GM19239 (cell line): ENCODE measurements at regions not wholly inside any gene's neighbourhood (a gene's known extent, or its start where the extent isn't known, plus 50 kb on each side); places are given as distances from the start of the nearest gene placed in this dataset.
"Not testable (repeated sequence)": the region's sequence is repeated elsewhere in the genome, so short reads cannot be mapped to it uniquely, and the experiment has no call there.

Experiments
- DNase-seq: peaks from one replicate; pipeline ENCODE4 v3.0.0; 2011; ENCODE audit warnings: low spot score; ENCODE audit not compliant: insufficient read length
- FAIRE-seq: peaks from 2 replicates; lab custom pipeline; 2011; peaks lifted over from hg19 to GRCh38; lab: Jason Lieb, UNC

DNA sequence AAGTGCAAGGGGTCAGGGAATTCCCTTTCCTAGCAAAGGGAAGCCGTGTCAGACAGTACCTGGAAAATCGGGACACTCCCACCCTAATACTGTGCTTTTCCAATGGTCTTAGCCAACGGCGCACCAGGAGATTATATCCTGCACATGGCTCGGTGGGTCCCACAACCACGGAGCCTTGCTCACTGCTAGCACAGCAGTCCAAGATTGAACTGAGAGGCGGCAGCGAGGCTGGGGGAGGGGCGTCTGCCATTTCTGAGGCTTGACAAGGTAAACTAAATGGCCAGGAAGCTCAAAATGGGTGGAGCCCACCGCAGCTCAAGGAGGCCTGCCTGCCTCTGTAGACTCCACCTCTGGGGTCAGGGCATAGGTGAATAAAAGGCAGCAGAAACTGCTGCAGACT, 76.5 kb upstream of the LINC00632 start:
- not testable (repeated sequence) for FAIRE-seq, DNase-seq

DNA sequence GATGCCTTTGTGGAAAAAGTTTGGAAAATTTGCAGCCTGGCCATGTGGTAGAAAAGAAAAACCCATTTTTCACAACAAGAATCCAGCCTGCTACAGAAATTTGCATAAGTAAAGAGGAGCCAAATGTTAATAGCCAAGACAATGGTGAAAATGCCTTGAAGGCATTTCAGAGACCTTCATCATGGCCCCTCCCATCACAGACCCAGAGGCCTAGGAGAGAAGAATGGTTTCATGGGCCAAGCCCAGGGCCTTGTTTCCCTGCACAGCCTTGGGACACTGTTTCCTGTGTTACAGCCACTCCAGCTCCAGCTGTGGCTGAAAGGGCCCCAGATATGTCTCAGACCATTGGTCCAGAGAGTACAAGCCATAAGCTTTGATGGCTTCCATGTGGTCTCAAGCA, 101.4 kb upstream of the LINC00632 start:
- FAIRE-seq (no peak), DNase-seq (no peak)

DNA sequence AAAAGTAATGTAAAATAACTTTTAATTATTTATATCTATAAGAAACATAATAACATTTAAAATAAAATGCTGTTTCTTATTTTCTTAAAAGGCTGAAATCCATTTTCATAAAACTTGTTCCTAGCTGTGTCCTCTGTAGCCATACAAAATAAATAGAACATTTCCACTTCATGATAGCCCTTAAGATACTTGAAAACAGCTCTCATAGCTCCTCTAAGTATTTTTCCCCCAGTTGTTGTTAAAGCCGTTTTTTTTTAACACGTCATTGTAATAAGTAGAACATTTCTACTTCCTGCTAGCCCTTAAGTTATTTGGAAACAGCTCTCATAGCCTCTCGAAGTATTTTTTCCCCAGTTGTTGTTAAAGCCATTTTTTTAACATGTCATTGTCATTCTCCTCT, 97.3 kb upstream of the SOX3 start:
- FAIRE-seq (no peak), DNase-seq (no peak)

DNA sequence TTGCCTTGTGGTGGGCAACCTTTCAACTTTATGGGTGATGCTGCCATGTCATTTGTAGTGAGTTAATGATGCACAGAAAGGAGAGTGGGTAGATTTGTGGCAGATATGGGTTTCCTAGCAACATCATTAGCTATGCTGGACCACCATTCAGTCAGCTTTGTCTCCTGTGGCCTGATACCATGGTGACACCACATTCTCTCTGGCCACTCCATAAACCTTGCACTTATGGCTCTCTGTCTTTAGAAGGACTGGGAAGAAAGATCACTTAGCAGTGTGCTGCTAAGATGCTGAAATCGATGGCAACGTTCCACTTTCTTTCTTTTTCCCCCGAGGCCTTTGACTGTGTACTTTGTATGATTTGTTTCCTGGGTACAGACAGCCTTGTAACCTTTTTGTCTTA, 95.0 kb upstream of the SOX3 start:
- DNase-seq, result no peak
- FAIRE-seq, result no peak

DNA sequence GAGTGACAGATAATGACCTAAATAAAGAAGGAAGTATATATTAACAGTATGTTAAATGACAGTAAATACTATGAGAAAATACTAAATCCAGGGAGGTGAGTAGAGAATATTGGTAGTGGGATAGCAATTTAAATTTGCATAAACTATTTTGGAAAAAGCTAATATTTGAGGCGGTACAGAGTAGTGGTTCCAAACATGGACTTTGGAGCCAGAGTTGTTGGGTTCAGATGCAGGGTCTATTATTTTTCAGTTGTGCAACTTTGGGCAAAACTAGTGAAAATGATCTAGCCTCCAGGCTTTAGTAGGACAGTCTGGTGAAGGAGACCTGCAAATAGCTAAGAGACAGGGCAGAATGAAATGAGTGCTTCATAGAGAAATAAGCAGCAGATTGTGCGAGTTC, 84.8 kb upstream of the SOX3 start:
- FAIRE-seq (no peak), DNase-seq (no peak)

DNA sequence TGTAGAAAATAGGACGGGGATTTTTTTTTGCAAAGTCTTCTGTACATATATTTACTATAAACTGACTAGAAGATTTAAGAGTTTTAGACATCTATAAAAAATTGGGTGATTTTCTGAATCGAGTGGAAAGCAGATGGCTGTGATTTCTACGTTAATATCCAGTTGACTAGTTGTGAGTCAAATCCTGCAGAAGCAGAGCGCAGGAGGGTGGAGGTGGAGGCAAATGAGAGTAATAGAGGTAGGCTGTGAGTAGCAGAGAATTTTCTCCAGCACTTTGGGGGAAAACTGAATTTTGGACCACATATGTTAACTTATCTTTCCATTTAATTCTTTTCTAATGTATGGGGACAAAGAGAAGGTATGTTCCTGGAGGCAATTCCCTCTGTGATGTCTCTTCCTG, 82.1 kb upstream of the SOX3 start:
- DNase-seq (no peak), FAIRE-seq (no peak)

DNA sequence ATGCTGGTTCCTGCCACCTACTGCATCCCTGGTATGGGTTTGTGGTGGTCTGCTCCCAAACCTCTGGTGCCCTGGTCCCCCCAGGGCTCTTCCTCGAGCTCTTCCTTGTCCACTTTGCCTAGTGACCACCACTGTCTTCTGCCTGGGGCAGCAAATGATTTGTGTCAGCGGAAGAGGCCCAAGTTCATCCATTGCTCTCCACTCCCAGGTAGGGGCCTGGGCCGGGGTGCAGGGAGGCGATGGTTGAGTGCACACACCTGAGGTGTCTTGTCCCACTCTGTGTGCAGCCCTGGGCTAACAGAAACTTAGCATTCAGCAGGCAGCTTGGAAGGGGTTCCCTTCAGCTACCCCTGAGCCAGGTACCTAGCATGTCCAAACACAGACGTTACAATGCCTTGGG, 75.6 kb upstream of the SOX3 start:
- no peak for FAIRE-seq

DNA sequence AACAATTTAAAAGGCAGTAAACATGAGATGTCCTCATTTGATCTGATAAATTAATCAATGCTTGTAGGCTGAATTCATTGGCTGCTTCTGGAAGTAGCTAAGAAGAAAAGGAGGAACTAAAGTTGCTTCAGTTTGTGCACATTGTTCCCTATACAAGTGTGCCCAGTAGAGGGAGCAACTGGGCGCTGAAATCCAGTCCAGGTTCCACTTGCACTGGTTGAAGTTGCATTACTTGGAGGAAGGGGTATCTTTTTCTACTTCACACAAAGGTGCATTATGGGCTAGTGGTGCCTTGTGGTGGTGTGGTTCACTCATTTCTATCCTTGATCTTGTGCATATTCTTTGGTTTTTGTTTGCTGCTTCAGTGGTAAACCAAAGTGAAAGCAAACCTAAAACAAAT, 67.9 kb upstream of the SOX3 start:
- peak; percentile 0 for DNase-seq
- FAIRE-seq, result peak; percentile 48

More for the DNA sequence above, 75.6 kb upstream of the SOX3 start:
- DNase-seq, result no peak

DNA sequence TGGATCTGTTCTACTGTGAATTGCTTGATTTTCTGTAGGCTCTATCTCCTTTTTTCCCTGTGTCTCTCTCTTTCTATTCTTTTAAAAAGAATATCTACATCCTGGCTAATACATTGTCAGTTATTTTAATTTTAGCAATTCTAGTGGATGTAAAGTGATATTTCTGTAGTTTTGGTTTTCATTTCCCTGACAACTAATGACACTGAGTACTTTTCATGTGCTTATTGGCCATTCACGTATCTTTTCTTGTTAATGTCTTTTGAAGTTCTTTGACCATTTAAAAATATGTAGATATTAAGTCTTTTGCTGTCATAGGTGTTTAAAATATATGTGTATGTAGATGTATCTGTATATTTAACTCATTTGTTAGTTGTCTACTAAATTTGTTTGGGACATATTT, 59.0 kb upstream of the SOX3 start:
- no peak for FAIRE-seq

More for the DNA sequence above, 59.0 kb upstream of the SOX3 start:
- no peak for DNase-seq
